Lower lobe of right lung (tissue), 2 donors: ENCODE measurements at regions not wholly inside any gene's neighbourhood (a gene's known extent, or its start where the extent isn't known, plus 50 kb on each side); places are given as distances from the start of the nearest gene placed in this dataset.
"Not testable (repeated sequence)": the region's sequence is repeated elsewhere in the genome, so short reads cannot be mapped to it uniquely, and the experiment has no call there.

Experiments
- ATAC-seq, 2 donors: fragments of 200-7000 bp; cut with Tn5 transposase; one replicate each; pipeline ENCODE4 v1.9.1; 2020 to 2022; ENCODE audit warnings: mild to moderate bottlenecking in 2 of 2, moderate library complexity in 2 of 2
- DNase-seq: peaks from one replicate; pipeline ENCODE4 v3.0.0-alpha.2; 2020
- H3K27ac ChIP-seq: fragments of 200-600 bp; one replicate; pipeline ENCODE4 v1.8.0; 2022
- H3K27me3 ChIP-seq: fragments of 200-600 bp; one replicate; pipeline ENCODE4 v1.8.0; 2022; ENCODE audit warnings: low read depth
- H3K36me3 ChIP-seq: fragments of 200-600 bp; one replicate; pipeline ENCODE4 v1.8.0; 2022; ENCODE audit warnings: mild to moderate bottlenecking
- H3K4me1 ChIP-seq: fragments of 200-600 bp; one replicate; pipeline ENCODE4 v1.8.0; 2022
- H3K4me3 ChIP-seq: fragments of 200-600 bp; one replicate; pipeline ENCODE4 v1.8.0; 2022; ENCODE audit warnings: mild to moderate bottlenecking
- H3K9me3 ChIP-seq: fragments of 200-600 bp; one replicate; pipeline ENCODE4 v1.8.0; 2022
- intact Hi-C: fragments of 100-400 bp; cut with DNase I; formaldehyde crosslinking; loops from one replicate; pipeline ENCODE4 v1.11.0; 2022
- TF ChIP-seq, protein P1 (sequence below): fragments of 200-600 bp; IDR thresholded peaks from one replicate; pipeline ENCODE4 v1.8.0; 2022; ENCODE audit warnings: antibody characterized with exemption, mild to moderate bottlenecking
- donor health status: DM: no; HTN: yes; CAD: no; lungs with severe emphysema.

GRCh38 chr12:93008044-93008778, 79.1 kb upstream of the EEA1 start:
- intact Hi-C loops: no loop called here
- H3K36me3 ChIP-seq: no peaks in the 10 kb centered on the region
- DNase-seq: no peak
- TF ChIP-seq, protein P1, sequence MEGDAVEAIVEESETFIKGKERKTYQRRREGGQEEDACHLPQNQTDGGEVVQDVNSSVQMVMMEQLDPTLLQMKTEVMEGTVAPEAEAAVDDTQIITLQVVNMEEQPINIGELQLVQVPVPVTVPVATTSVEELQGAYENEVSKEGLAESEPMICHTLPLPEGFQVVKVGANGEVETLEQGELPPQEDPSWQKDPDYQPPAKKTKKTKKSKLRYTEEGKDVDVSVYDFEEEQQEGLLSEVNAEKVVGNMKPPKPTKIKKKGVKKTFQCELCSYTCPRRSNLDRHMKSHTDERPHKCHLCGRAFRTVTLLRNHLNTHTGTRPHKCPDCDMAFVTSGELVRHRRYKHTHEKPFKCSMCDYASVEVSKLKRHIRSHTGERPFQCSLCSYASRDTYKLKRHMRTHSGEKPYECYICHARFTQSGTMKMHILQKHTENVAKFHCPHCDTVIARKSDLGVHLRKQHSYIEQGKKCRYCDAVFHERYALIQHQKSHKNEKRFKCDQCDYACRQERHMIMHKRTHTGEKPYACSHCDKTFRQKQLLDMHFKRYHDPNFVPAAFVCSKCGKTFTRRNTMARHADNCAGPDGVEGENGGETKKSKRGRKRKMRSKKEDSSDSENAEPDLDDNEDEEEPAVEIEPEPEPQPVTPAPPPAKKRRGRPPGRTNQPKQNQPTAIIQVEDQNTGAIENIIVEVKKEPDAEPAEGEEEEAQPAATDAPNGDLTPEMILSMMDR: no peak
- no peaks in the 10 kb centered on the region for H3K9me3 ChIP-seq
- no peak overlapping the region for H3K4me3 ChIP-seq
- no peaks in the 10 kb centered on the region for H3K4me1 ChIP-seq
- no peaks in the 10 kb centered on the region for H3K27me3 ChIP-seq
- ATAC-seq: no peak
- H3K27ac ChIP-seq: no peak overlapping the region

DNA sequence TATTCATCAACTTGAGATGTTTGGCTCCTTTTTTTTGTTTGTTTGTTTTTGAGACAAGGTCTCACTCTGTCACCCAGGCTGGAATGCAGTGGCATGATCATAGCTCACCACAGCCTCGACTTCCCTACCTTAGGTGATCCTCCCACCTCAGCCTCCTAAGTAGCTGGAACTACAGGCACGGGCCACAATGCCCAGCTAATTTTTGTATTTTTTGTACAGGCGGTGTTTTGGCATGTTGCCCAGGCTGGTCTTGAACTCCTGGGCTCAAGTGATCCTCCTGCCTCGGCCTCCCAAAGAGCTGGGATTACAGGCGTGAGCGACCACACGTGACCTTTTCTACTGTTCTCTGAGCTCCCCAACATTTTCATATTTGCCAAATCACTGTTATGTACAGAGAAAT, 79.8 kb upstream of the EEA1 start:
- H3K4me3 ChIP-seq, H3K36me3 ChIP-seq, H3K27ac ChIP-seq, H3K9me3 ChIP-seq, ATAC-seq, DNase-seq, intact Hi-C loops, H3K4me1 ChIP-seq, H3K27me3 ChIP-seq: not testable (repeated sequence)

- Histone ChIP-seq H3K27me3 (no peaks in the 10 kb centered on the region), H3K4me3 (no peak overlapping the region), H3K9me3 (no peaks in the 10 kb centered on the region), H3K4me1 (no peaks in the 10 kb centered on the region), H3K36me3 (no peaks in the 10 kb centered on the region), H3K27ac (no peak overlapping the region)
- TF ChIP-seq, protein P1: no peak
- no peak for ATAC-seq
- no peak for DNase-seq
- intact Hi-C loops: no loop called here
These were observed 80.4 kb upstream of the EEA1 start for GRCh38 chr12:93009533-93009932.

- Histone ChIP-seq H3K27me3 (no peaks in the 10 kb centered on the region), H3K27ac (no peak overlapping the region), H3K4me1 (no peaks in the 10 kb centered on the region), H3K4me3 (no peak overlapping the region), H3K36me3 (no peaks in the 10 kb centered on the region), H3K9me3 (no peaks in the 10 kb centered on the region)
- DNase-seq: no peak
- TF ChIP-seq, protein P1: no peak
- no peak for ATAC-seq
- intact Hi-C loops: no loop called here
These were observed 81.4 kb upstream of the EEA1 start for GRCh38 chr12:93010461-93010860.

- H3K9me3 ChIP-seq: no peaks in the 10 kb centered on the region
- no peaks in the 10 kb centered on the region for H3K4me1 ChIP-seq
- TF ChIP-seq, protein P1: no peak
- H3K4me3 ChIP-seq: no peak overlapping the region
- H3K27ac ChIP-seq: no peak overlapping the region
- H3K36me3 ChIP-seq: no peaks in the 10 kb centered on the region
- DNase-seq (no peak), ATAC-seq (no peak)
- intact Hi-C loops: no loop called here
- no peaks in the 10 kb centered on the region for H3K27me3 ChIP-seq
These were observed 82.0 kb upstream of the EEA1 start for GRCh38 chr12:93011100-93011499.

DNA sequence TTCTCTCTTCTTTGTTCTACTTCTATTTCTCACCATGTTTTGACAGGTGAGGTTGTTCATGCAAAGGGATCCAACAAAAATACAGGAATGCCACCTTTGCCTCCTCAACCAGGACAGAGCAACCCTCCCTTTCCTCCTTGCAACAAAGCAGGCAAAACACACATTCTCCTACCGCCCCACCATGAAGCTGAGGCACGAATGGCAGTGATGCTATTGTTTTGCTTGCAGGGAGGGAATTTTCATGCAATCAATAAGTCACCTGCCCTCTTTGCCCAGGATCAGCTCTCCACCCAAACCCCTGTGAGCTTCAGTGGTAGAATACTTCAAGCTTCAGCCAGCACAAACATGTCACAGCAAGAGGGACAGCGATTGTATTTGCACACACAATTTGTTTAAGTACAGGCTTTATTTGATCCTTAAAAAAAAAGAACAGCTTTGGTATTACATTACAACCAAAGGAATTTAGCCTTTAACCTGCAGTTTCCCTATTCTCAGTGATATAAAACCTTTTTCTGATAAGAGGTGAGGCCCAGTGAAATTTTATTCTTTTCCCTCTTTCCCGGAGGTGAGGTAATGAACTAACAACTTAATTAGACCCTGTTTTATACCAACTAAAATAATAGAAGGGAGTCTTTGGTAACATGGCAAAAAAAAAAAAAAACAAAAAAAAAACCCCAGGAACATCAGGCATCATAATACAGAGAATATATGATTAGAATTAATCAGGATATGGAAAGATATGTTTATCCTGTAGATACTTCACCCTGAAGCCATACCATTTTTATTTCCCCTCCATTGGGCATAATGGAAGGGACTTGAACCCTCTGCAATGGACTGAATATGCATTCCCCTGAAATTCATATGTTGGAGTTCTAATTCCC, 87.0 kb upstream of the EEA1 start:
- TF ChIP-seq, protein P1: no peak
- no peak overlapping the region for H3K27ac ChIP-seq
- no peak for DNase-seq

More for the DNA sequence above, 87.0 kb upstream of the EEA1 start:
- Histone ChIP-seq H3K4me3 (no peak overlapping the region), H3K9me3 (no peaks in the 10 kb centered on the region), H3K27me3 (no peaks in the 10 kb centered on the region), H3K36me3 (no peaks in the 10 kb centered on the region), H3K4me1 (no peaks in the 10 kb centered on the region)
- intact Hi-C loops: no loop called here
- no peak for ATAC-seq
